GM12872 (cell line): ENCODE measurements at regions not wholly inside any gene's neighbourhood (a gene's known extent, or its start where the extent isn't known, plus 50 kb on each side); places are given as distances from the start of the nearest gene placed in this dataset.
A peak's percentile ranks its signal among the peaks of the same experiment; 100 is the strongest.

Source experiments
- CTCF ChIP-seq: IDR thresholded peaks from 3 replicates; pipeline ENCODE4 v1.5.1; 2011; ENCODE audit warnings: low read depth, mild to moderate bottlenecking, low read length, moderate library complexity; ENCODE audit not compliant: insufficient read depth

- TF ChIP-seq CTCF, result no peak
Observed at GRCh38 chrX:128581615-128582014, 529.4 kb upstream of the ACTRT1 start.

- no peak for TF ChIP-seq CTCF
Observed at GRCh38 chrX:128543114-128543513, 490.9 kb upstream of the ACTRT1 start.

GRCh38 chrX:128518508-128518907 lies 466.3 kb upstream of the ACTRT1 start:
- peak; percentile 32; the same call in 1 of the 3 replicates for TF ChIP-seq CTCF

- no peak for TF ChIP-seq CTCF
Observed at GRCh38 chrX:128517691-128518090, 465.5 kb upstream of the ACTRT1 start.

- TF ChIP-seq CTCF, result no peak
Observed at GRCh38 chrX:128504496-128504895, 452.3 kb upstream of the ACTRT1 start.

GRCh38 chrX:128464116-128464515 lies 411.9 kb upstream of the ACTRT1 start:
- TF ChIP-seq CTCF, result no peak

- no peak for TF ChIP-seq CTCF
Observed at GRCh38 chrX:128460835-128461234, 408.6 kb upstream of the ACTRT1 start.

GRCh38 chrX:128458888-128459287 lies 406.7 kb upstream of the ACTRT1 start:
- TF ChIP-seq CTCF, result no peak
